CD4-positive, alpha-beta T cell (primary cell): ENCODE measurements at regions not wholly inside any gene's neighbourhood (a gene's known extent, or its start where the extent isn't known, plus 50 kb on each side); places are given as distances from the start of the nearest gene placed in this dataset.
"Not testable (repeated sequence)": the region's sequence is repeated elsewhere in the genome, so short reads cannot be mapped to it uniquely, and the experiment has no call there.

Experiments
- ATAC-seq: fragments of 200-7000 bp; cut with Tn5 transposase; one replicate; pipeline ENCODE4 v1.10.0; 2022; ENCODE audit warnings: mild to moderate bottlenecking; ENCODE audit not compliant: poor library complexity
- CTCF ChIA-PET: fragments of 350-600 bp; sonication (Branson Sonifier 250); formaldehyde crosslinking; loops from one replicate; lab custom pipeline; 2021; ENCODE audit warnings: antibody characterized with exemption, inconsistent platforms; lab: Charles Lee
- POLR2A ChIA-PET: fragments of 350-600 bp; sonication (Branson Sonifier 250); formaldehyde crosslinking; loops from one replicate; lab custom pipeline; 2021; ENCODE audit warnings: antibody characterized with exemption, inconsistent platforms; lab: Charles Lee
- DNase-seq, 14 experiments: peaks; one replicate each; pipeline ENCODE4 v3.0.0-alpha.2; 2013 to 2020; ENCODE audit warnings: mixed read lengths in 2 of 14
- H3K27ac ChIP-seq, 2 donors: one replicate each; pipeline versions ENCODE4 v1.5.1 to v1.7.0; 2013; ENCODE audit warnings: low read length in 2 of 2, low read depth in 1 of 2, mild to moderate bottlenecking in 1 of 2
- H3K27me3 ChIP-seq, 2 experiments: 1 replicate in 1 of 2; 2 replicates in 1 of 2; pipeline versions ENCODE4 v1.6.1 to v1.7.0; 2013; ENCODE audit warnings: low read length in 2 of 2, control low read depth in 1 of 2, mild to moderate bottlenecking in 1 of 2, moderate library complexity in 1 of 2; ENCODE audit not compliant: insufficient read depth in 2 of 2, control insufficient read depth in 1 of 2
- H3K36me3 ChIP-seq: one replicate; pipeline ENCODE4 v1.6.1; 2013; ENCODE audit warnings: low read length, control low read depth; ENCODE audit not compliant: insufficient read depth
- H3K4me1 ChIP-seq: one replicate; pipeline ENCODE4 v1.6.1; 2013; ENCODE audit warnings: low read length, control low read depth; ENCODE audit not compliant: insufficient read depth
- H3K4me3 ChIP-seq: one replicate; pipeline ENCODE4 v1.5.1; 2013; ENCODE audit warnings: mild to moderate bottlenecking, low read length, moderate library complexity
- H3K9me3 ChIP-seq, 2 experiments: 1 replicate in 1 of 2; 2 replicates in 1 of 2; pipeline versions ENCODE4 v1.6.1 to v1.7.0; 2013; ENCODE audit warnings: low read length in 2 of 2, mild to moderate bottlenecking in 2 of 2, control low read depth in 1 of 2, moderate library complexity in 1 of 2; ENCODE audit not compliant: control insufficient read depth in 1 of 2, insufficient read depth in 1 of 2
- H3K27ac Mint-ChIP-seq: one replicate; pipeline ENCODE4 v1.8.0; 2020; ENCODE audit warnings: mixed read lengths
- H3K27me3 Mint-ChIP-seq: one replicate; pipeline ENCODE4 v1.8.0; 2021; ENCODE audit warnings: mixed read lengths
- H3K36me3 Mint-ChIP-seq: one replicate; pipeline ENCODE4 v1.8.0; 2021; ENCODE audit warnings: low read depth, mixed read lengths
- H3K4me1 Mint-ChIP-seq: one replicate; pipeline ENCODE4 v1.8.0; 2021; ENCODE audit warnings: low read depth, mixed read lengths
- H3K4me3 Mint-ChIP-seq: one replicate; pipeline ENCODE4 v1.8.0; 2020; ENCODE audit warnings: mild to moderate bottlenecking, mixed read lengths
- H3K9me3 Mint-ChIP-seq: one replicate; pipeline ENCODE4 v1.8.0; 2020; ENCODE audit warnings: mixed read lengths
- intact Hi-C, 2 experiments: fragments of 100-400 bp; cut with DNase I in 1 of 2; cut with micrococcal nuclease in 1 of 2; formaldehyde crosslinking; loops; one replicate each; pipeline versions ENCODE4 v1.15.1 to v1.9.0; 2023 to 2025; cut with DNase I, micrococcal nuclease
- TF ChIP-seq, protein P1 (sequence below): fragments of 200-600 bp; IDR thresholded peaks from one replicate; pipeline ENCODE4 v1.8.0; 2022; ENCODE audit warnings: antibody characterized with exemption, mild to moderate bottlenecking

DNA sequence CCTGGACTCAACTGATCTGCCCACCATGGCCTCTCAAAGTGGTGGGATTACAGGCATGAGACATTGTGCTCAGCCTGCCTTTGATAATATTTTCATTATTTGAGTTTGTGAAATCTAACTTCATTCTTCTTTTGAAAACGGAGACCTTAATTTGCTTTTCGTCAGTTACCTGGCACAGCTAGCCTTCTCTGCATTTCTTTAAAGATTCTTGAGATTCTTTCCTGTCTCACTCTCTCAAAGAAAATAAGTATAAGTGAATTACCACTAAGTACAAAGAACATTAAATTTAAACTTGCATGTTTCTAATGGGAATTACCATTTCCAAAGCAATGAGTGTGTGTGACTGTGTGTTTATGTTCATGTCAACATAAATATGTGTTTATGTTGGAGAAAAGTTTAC lies 187.9 kb downstream of the NFKBIZ start:
- H3K4me3 Mint-ChIP-seq, result no peak overlapping the region
- CTCF ChIA-PET, result interaction anchor here (1.1 kb wide), 1 partner anchor 29 kb away, joined by 4 read pairs; no protein-coding TSS in a partner anchor
- no peaks in the 10 kb centered on the region for H3K27me3 Mint-ChIP-seq
- intact Hi-C loops, result no loop called here
- H3K4me1 ChIP-seq, result no peaks in the 10 kb centered on the region
- DNase-seq, result no peak
- no peak overlapping the region for H3K4me3 ChIP-seq
- H3K27ac ChIP-seq, result no peak overlapping the region
- H3K4me1 Mint-ChIP-seq, result no peaks in the 10 kb centered on the region
- no peaks in the 10 kb centered on the region for H3K27me3 ChIP-seq
- no peaks in the 10 kb centered on the region for H3K36me3 Mint-ChIP-seq
- H3K36me3 ChIP-seq, result no peaks in the 10 kb centered on the region
- H3K9me3 Mint-ChIP-seq, result peaks cover 2% of the 10 kb centered on the region
- TF ChIP-seq, protein P1, sequence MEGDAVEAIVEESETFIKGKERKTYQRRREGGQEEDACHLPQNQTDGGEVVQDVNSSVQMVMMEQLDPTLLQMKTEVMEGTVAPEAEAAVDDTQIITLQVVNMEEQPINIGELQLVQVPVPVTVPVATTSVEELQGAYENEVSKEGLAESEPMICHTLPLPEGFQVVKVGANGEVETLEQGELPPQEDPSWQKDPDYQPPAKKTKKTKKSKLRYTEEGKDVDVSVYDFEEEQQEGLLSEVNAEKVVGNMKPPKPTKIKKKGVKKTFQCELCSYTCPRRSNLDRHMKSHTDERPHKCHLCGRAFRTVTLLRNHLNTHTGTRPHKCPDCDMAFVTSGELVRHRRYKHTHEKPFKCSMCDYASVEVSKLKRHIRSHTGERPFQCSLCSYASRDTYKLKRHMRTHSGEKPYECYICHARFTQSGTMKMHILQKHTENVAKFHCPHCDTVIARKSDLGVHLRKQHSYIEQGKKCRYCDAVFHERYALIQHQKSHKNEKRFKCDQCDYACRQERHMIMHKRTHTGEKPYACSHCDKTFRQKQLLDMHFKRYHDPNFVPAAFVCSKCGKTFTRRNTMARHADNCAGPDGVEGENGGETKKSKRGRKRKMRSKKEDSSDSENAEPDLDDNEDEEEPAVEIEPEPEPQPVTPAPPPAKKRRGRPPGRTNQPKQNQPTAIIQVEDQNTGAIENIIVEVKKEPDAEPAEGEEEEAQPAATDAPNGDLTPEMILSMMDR, result no peak
- POLR2A ChIA-PET, result no interaction called here
- peaks cover 0 to 7% of the 10 kb centered on the region in 2 experiments for H3K9me3 ChIP-seq
- ATAC-seq, result no peak
- no peak overlapping the region for H3K27ac Mint-ChIP-seq

DNA sequence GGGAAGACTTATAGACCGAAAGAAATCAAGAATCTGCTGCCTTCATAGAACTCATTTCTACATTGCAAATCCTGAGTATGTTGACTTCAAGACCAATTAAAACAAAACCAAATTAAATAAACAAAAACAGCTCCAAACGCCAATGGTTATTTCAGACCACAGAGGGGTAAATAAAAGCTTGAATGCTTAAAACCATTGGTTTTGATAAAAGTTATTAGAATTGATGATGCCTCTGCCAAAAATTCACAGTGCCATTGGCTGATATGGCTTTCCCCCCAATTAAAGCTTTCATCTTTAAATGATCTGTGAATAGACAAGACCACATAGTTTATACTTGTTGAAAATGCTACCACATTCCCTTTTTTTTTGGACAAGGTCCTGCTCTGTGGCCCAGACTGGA lies 188.5 kb downstream of the NFKBIZ start:
- TF ChIP-seq, protein P1, result no peak
- Mint-ChIP-seq H3K36me3 (no peaks in the 10 kb centered on the region), H3K4me3 (no peak overlapping the region), H3K4me1 (no peaks in the 10 kb centered on the region), H3K9me3 (peaks cover 2% of the 10 kb centered on the region), H3K27me3 (no peaks in the 10 kb centered on the region), H3K27ac (no peak overlapping the region)
- Histone ChIP-seq H3K27me3 (no peaks in the 10 kb centered on the region), H3K36me3 (no peaks in the 10 kb centered on the region), H3K4me1 (no peaks in the 10 kb centered on the region), H3K4me3 (no peak overlapping the region), H3K9me3 (peaks cover 0 to 7% of the 10 kb centered on the region in 2 experiments), H3K27ac (no peak overlapping the region)
- ATAC-seq (no peak), DNase-seq (no peak)
- CTCF ChIA-PET, result no interaction called here
- intact Hi-C loops, result no loop called here
- POLR2A ChIA-PET, result interaction anchor here (1.0 kb wide), 1 partner anchor 41 kb away, joined by 3 read pairs; no protein-coding TSS in a partner anchor

DNA sequence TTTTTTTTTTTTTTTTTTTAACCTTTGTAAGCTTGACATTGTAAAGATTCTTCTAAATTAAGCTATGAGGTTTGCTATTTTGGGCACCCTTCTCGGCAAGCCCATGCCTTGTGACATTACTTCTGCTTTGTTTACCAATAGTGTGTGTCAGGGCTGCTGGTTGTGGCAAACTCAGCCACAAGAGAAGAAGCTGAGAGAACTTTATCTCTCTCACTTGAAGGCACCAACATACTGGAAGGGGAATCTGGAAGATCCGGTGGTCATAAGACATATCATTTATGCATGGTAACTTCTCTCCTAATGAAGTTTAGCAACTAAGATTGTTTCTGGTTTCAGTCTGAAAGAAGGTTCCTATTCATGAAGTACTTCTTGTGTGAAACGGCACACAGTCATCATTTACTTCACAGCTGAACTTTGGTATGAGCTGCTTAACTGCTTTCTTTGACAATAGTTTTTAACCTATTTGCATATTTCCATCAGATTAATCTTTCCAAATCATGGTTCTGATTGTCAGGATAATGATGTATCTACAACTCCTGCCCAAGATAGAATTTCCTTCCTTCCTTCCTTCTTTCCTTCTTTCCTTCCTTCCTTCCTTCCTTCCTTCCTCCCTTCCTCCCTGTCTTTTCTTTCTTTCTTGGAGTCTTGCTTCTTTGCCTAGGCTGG lies 189.3 kb downstream of the NFKBIZ start:
- Histone ChIP-seq H3K4me3 (no peak overlapping the region), H3K4me1 (no peaks in the 10 kb centered on the region), H3K27ac (no peak overlapping the region), H3K27me3 (no peaks in the 10 kb centered on the region), H3K9me3 (peaks cover 0 to 7% of the 10 kb centered on the region in 2 experiments), H3K36me3 (no peaks in the 10 kb centered on the region)
- Mint-ChIP-seq H3K27ac (no peak overlapping the region), H3K4me3 (no peak overlapping the region), H3K36me3 (no peaks in the 10 kb centered on the region), H3K9me3 (peaks cover 2% of the 10 kb centered on the region), H3K4me1 (no peaks in the 10 kb centered on the region), H3K27me3 (no peaks in the 10 kb centered on the region)
- DNase-seq (no peak), ATAC-seq (no peak)
- intact Hi-C loops, result no loop called here
- ChIA-PET POLR2A (interaction anchor here (1.0 kb wide), 1 partner anchor 40 kb away, joined by 3 read pairs; no protein-coding TSS in a partner anchor), CTCF (no interaction called here)
- TF ChIP-seq, protein P1, result no peak

DNA sequence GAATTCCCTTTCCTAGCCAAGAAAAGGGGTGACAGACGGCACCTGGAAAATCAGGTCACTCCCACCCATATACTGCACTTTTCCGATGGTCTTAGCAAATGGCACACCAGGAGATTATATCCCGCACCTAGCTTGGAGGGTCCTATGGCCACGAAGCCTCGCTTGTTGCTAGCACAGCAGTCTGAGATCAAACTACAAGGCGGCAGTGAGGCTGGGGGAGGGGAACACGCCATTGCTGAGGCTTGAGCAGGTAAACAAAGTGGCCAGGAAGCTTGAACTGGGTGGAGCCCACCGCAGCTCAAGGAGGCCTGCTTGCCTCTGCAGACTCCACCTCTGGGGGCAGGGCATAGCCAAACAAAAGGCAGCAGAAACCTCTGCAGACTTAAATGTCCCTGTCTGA lies 190.8 kb downstream of the NFKBIZ start:
- H3K4me3 Mint-ChIP-seq, intact Hi-C loops, H3K27me3 Mint-ChIP-seq, H3K9me3 ChIP-seq, DNase-seq, H3K27me3 ChIP-seq, H3K4me1 Mint-ChIP-seq, H3K27ac Mint-ChIP-seq, H3K9me3 Mint-ChIP-seq, ATAC-seq, CTCF ChIA-PET, H3K27ac ChIP-seq, H3K36me3 ChIP-seq, H3K4me1 ChIP-seq, H3K4me3 ChIP-seq, H3K36me3 Mint-ChIP-seq, POLR2A ChIA-PET: not testable (repeated sequence)
